GM12873 (cell line): ENCODE measurements at regions not wholly inside any gene's neighbourhood (a gene's known extent, or its start where the extent isn't known, plus 50 kb on each side); places are given as distances from the start of the nearest gene placed in this dataset.

Experiments used
- TF ChIP-seq, protein P1 (sequence below): IDR thresholded peaks from 2 replicates; pipeline ENCODE4 v1.5.1; 2012; ENCODE audit warnings: low read depth, mild to moderate bottlenecking, moderate library complexity, low read length, control low read depth; ENCODE audit not compliant: insufficient read depth; ENCODE audit errors: missing control alignments

GRCh38 chr20:22963581-22963980 lies 71.5 kb upstream of the SSTR4 start:
- TF ChIP-seq, protein P1, sequence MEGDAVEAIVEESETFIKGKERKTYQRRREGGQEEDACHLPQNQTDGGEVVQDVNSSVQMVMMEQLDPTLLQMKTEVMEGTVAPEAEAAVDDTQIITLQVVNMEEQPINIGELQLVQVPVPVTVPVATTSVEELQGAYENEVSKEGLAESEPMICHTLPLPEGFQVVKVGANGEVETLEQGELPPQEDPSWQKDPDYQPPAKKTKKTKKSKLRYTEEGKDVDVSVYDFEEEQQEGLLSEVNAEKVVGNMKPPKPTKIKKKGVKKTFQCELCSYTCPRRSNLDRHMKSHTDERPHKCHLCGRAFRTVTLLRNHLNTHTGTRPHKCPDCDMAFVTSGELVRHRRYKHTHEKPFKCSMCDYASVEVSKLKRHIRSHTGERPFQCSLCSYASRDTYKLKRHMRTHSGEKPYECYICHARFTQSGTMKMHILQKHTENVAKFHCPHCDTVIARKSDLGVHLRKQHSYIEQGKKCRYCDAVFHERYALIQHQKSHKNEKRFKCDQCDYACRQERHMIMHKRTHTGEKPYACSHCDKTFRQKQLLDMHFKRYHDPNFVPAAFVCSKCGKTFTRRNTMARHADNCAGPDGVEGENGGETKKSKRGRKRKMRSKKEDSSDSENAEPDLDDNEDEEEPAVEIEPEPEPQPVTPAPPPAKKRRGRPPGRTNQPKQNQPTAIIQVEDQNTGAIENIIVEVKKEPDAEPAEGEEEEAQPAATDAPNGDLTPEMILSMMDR, result no peak

DNA sequence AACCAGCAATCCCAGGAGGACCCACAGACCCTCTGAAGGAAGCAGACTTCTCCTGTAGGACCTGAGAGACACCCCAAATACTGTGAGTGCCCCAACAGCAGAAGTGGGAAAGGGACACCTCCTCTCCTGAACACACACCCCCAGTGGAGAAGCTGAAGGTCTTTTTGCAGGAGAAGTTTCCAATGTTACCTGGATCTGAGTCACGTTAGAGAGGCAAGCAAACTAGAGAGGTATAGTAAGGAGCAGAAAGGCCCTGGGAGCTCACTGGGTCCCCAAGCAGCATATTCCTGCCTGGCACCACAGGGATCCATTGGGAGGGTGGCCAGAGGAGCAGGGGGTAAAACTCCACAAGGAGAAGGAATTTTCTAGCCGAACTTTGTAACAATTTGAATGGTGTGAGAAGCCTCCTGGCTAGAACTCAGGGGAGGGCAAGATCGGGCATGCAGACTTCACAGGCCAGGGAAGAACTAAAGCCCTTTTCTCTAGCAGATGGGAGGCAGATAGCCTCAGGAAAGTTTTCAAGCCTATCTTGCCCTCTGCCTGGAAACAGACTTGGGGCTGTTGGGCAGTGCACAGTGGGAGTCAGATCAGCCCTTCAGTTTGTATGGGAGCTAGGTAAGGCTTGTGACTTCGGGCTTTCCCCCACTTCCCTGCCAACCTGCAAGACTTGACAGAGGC lies 68.2 kb upstream of the SSTR4 start:
- TF ChIP-seq, protein P1, result no peak

DNA sequence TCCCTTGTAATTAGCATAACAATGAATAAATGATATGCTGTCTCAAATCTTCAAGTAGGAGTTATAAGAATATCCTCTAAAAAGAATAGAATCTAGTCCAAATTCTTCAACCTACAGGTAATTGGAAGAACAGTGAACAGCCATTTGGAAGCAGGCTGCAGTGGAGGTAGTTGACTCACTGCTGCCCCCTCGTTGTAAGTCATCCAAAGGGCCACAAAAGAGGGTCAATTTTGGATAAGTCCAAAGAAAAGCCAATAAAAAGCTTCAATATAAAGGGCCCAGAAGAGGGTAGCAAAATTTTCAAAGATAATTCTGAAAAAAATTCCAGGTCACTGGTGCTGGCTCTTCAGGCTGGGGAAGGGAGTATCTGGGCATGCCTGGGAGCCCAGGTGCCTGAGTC lies 60.8 kb upstream of the SSTR4 start:
- TF ChIP-seq, protein P1, result peak; percentile 55

DNA sequence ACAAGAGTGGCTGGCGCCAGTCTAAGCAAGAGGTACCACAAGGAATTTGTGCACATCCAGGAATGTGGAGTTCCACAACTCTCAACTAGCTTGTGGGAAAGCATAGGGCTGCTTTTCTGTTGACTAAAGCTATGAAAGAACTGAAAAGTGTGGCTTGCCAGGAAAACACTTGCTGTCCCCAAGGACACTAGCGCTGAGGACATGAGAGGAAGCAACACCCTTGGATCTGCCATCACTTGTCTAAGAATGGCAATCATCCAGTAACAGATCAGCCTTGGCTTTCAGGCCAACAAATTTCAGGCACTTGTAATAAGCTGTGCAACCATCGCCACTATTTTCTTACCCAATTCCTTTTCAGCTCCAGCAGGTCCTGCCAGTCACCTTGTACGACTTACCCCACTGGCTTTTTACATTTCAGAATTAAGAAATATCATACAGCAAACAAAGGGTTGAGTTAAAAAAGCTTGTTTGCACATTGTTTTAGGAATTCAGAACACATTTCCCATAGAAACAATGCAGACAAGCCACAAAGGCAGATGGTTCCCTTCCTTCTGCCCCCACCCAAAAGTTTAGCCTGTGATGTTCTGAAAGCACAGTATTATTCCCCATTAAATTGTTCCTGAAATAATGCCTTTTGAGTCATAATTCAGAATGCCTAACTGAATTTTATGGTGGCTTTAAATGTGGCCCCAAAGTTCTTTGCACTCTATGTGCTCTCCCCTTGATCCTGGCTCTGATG lies 57.9 kb upstream of the SSTR4 start:
- TF ChIP-seq, protein P1, result no peak

DNA sequence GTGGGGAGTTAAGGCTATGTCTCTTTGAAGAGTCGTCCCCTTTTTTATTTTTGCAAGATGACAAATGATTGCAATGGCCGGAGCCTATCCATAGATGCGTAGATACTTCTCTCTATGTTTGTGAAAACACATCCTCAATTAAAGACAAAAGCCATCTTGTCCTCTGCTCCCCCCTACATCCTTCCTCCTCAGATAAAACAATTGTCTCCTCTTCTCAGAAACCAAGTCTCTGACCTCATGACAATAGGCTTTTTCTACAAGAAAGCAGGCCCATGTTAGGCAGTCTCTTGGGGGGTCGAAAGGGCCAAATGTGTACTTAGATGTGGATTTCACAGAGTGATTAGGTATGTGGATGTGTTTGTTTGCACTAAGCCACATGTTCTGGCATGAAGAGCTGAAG lies 51.1 kb upstream of the SSTR4 start:
- TF ChIP-seq, protein P1, result no peak

- TF ChIP-seq, protein P1, result no peak
Measured at GRCh38 chr20:22984606-22985005, 50.5 kb upstream of the SSTR4 start.

DNA sequence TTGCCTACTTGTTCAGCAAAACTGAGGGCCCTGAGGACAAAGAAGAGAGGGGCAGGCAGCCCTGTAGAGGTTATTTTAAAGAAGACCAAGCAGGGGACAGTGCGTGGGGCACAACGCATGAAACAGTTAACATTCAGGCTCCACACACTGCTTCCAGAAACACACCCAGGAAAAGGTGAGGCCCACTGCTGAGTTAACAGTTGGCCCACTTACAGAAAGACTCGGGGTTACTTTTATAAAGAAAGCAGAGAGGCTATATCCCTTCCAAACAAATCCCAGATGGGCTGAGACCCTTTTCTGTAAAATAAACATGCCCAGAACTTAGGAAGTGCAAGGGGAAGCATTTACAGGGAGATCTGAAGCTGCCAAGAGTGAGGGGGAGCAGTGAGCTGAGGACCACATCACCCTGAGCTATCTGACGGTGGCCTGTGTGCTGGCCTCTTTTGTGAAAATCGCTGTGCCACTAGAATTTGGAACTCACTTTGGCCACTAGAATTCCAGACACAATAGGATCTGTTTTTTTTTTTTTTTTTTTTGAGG lies 49.8 kb upstream of the SSTR4 start:
- TF ChIP-seq, protein P1, result no peak
